ENCODE measurements at regions not wholly inside any gene's neighbourhood (a gene's known extent, or its start where the extent isn't known, plus 50 kb on each side); places are given as distances from the start of the nearest gene placed in this dataset.

DNA sequence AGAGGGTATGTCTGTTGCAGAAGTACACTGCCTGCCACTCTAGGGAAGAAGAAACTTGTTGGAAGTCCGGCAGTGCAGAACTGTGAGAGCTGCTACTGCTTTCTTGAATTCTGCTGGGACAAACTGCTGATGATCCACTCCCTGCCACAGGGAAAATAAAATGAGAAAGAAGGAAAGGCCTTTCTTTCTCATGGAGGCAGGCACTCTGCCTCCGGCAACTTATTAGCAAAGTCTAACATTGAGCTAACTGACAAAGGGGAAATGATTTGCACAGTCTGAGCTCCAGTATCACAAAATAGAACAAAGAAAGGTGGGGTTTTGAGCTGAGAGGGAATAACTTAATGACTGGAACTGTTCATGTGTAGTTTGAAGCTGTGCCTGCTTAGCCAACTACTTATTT lies 134.6 kb downstream of the AASDHPPT start:
- Histone ChIP-seq H3K36me3 (no peaks in the 10 kb centered on the region), H3K9me3 (no peaks in the 10 kb centered on the region), H3K4me3 (no peak overlapping the region), H3K27ac (no peak overlapping the region), H3K4me1 (no peaks in the 10 kb centered on the region), H3K27me3 (no peaks in the 10 kb centered on the region)
- intact Hi-C loops (cut with DNase I; ENCODE audit: low total_unique reads): no loop called here
- DNase-seq (ENCODE audit: low spot score in 2 of 2): no peak
- TF ChIP-seq POLR2A (IDR thresholded peaks at IDR 0.05): no peak
- no peak for TF ChIP-seq CTCF (IDR thresholded peaks at IDR 0.05)
- TF ChIP-seq POLR2AphosphoS5 (IDR thresholded peaks at IDR 0.05): no peak

DNA sequence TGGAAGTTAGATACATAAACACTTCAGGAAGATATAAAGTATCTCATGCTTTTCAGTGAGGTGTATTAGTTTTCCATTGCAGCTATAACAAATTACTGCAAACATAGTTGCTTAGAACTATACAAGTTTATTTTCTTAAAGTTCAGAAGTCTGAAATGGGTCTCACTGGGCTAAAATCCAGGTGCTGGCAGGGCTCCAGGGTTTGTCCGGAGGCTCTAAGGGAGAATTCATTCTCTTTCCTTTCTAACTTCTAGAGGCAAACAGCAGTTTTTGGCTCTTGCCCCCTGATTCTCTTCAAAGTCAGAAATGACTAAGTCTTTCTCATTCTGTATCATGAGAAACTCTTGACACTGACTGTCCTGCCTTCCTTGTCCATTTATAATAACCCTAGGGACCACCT lies 138.8 kb downstream of the AASDHPPT start:
- intact Hi-C loops (cut with DNase I; ENCODE audit: low total_unique reads): no loop called here
- TF ChIP-seq POLR2A (IDR thresholded peaks at IDR 0.05) (no peak), CTCF (IDR thresholded peaks at IDR 0.05) (no peak), POLR2AphosphoS5 (IDR thresholded peaks at IDR 0.05) (no peak)

GRCh38 chr11:106217456-106217855 lies 140.0 kb downstream of the AASDHPPT start:
- no peak for DNase-seq (ENCODE audit: low spot score in 2 of 2)

More for the DNA sequence above, 138.8 kb downstream of the AASDHPPT start:
- H3K27me3 ChIP-seq: no peaks in the 10 kb centered on the region
- no peaks in the 10 kb centered on the region for H3K36me3 ChIP-seq
- no peaks in the 10 kb centered on the region for H3K9me3 ChIP-seq
- H3K27ac ChIP-seq: no peak overlapping the region
- no peak overlapping the region for H3K4me3 ChIP-seq
- DNase-seq (ENCODE audit: low spot score in 2 of 2): no peak
- H3K4me1 ChIP-seq: no peaks in the 10 kb centered on the region

DNA sequence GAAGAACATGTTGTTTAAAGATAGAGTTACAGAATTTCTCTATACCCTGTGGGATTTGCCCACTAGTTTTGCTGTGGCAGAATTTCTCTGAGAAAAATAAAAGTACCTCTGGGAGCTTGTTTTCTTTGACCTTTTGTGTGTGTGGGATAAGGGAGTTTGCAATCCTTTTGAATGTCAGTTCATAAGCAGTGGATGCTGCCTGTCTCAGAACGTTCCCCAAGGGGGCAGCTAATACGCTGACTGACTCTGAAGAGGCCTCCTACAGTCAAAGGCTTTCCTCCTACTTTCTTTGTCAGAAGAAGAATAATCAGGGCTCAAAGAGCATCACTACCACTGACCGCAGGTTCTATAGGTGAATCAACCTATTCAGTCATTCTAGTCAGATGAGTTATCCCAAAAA lies 140.6 kb downstream of the AASDHPPT start:
- H3K9me3 ChIP-seq: peaks cover 6 to 12% of the 10 kb centered on the region in 2 donors
- DNase-seq (ENCODE audit: low spot score in 2 of 2): no peak
- no peaks in the 10 kb centered on the region for H3K4me1 ChIP-seq
- no peak overlapping the region for H3K4me3 ChIP-seq
- no peaks in the 10 kb centered on the region for H3K27me3 ChIP-seq
- TF ChIP-seq POLR2A (IDR thresholded peaks at IDR 0.05) (no peak), CTCF (IDR thresholded peaks at IDR 0.05) (no peak), POLR2AphosphoS5 (IDR thresholded peaks at IDR 0.05) (no peak)
- intact Hi-C loops (cut with DNase I; ENCODE audit: low total_unique reads): no loop called here
- H3K27ac ChIP-seq: no peak overlapping the region
- H3K36me3 ChIP-seq: no peaks in the 10 kb centered on the region

More at GRCh38 chr11:106217456-106217855, 140.0 kb downstream of the AASDHPPT start:
- no peaks in the 10 kb centered on the region for H3K36me3 ChIP-seq
- H3K27me3 ChIP-seq: no peaks in the 10 kb centered on the region
- H3K4me3 ChIP-seq: no peak overlapping the region
- no peaks in the 10 kb centered on the region for H3K4me1 ChIP-seq
- intact Hi-C loops (cut with DNase I; ENCODE audit: low total_unique reads): no loop called here
- no peak overlapping the region for H3K27ac ChIP-seq
- peaks cover 0 to 6% of the 10 kb centered on the region in 2 donors for H3K9me3 ChIP-seq
- TF ChIP-seq CTCF (IDR thresholded peaks at IDR 0.05) (no peak), POLR2AphosphoS5 (IDR thresholded peaks at IDR 0.05) (no peak), POLR2A (IDR thresholded peaks at IDR 0.05) (no peak)

GRCh38 chr11:106222626-106223025 lies 145.2 kb downstream of the AASDHPPT start:
- TF ChIP-seq POLR2A (IDR thresholded peaks at IDR 0.05) (no peak), CTCF (IDR thresholded peaks at IDR 0.05) (no peak), POLR2AphosphoS5 (IDR thresholded peaks at IDR 0.05) (no peak)
- DNase-seq (ENCODE audit: low spot score in 2 of 2): no peak
- no peaks in the 10 kb centered on the region for H3K36me3 ChIP-seq
- no peaks in the 10 kb centered on the region for H3K4me1 ChIP-seq
- intact Hi-C loops (cut with DNase I; ENCODE audit: low total_unique reads): no loop called here
- H3K27me3 ChIP-seq: no peaks in the 10 kb centered on the region
- H3K4me3 ChIP-seq: no peak overlapping the region
- peaks cover 12 to 19% of the 10 kb centered on the region in 2 donors for H3K9me3 ChIP-seq
- no peak overlapping the region for H3K27ac ChIP-seq

Data from breast epithelium (tissue), 4 donors.